Retinal pigment epithelial cell (primary cell): ENCODE measurements at regions not wholly inside any gene's neighbourhood (a gene's known extent, or its start where the extent isn't known, plus 50 kb on each side); places are given as distances from the start of the nearest gene placed in this dataset.

Experiments
- DNase-seq: peaks from one replicate; pipeline ENCODE4 v3.0.0-alpha.2; 2010; ENCODE audit warnings: low read depth
- H3K4me3 ChIP-seq: 2 replicates; pipeline ENCODE4 v1.5.1; 2011; ENCODE audit warnings: mild to moderate bottlenecking, low read length, control low read depth, moderate library complexity
- CTCF ChIP-seq: conservative IDR thresholded peaks from 2 replicates; pipeline ENCODE4 v1.5.1; 2011; ENCODE audit warnings: low read depth, low read length, control low read depth, inconsistent platforms

DNA sequence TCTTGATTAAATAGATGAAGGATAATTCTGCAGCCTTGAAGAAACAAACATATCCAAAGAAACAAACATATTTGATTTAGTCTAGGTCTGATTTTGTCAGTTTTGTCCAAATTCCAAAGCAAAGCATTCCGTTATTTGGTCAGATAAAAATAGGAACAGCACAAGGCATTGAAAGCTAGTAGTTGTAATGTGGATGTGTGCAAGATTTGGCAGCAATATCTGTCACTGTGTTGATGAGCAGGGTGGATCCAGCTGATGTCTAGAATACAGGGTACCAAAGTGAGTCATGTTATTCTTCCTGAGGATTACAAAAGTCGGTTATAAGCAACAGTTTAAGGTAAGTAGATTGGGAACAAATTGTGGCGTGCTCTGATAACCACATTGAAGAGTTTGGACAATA, 69.3 kb upstream of the PLPPR1 start:
- no peak for TF ChIP-seq CTCF
- DNase-seq: no peak

More for the DNA sequence above, 69.3 kb upstream of the PLPPR1 start:
- H3K4me3 ChIP-seq: no peak overlapping the region
